Upper lobe of right lung (tissue), 1 donor: ENCODE measurements at regions not wholly inside any gene's neighbourhood (a gene's known extent, or its start where the extent isn't known, plus 50 kb on each side); places are given as distances from the start of the nearest gene placed in this dataset.
"Not testable (repeated sequence)": the region's sequence is repeated elsewhere in the genome, so short reads cannot be mapped to it uniquely, and the experiment has no call there.

Experiments used
- ATAC-seq: fragments of 200-7000 bp; cut with Tn5 transposase; one replicate; pipeline ENCODE4 v1.9.1; 2020; ENCODE audit warnings: mild to moderate bottlenecking, moderate library complexity
- DNase-seq: peaks from one replicate; pipeline ENCODE4 v3.0.0-alpha.2; 2020
- H3K27ac ChIP-seq: fragments of 200-600 bp; one replicate; pipeline ENCODE4 v1.8.0; 2022
- H3K27me3 ChIP-seq: fragments of 200-600 bp; one replicate; pipeline ENCODE4 v1.8.0; 2022; ENCODE audit warnings: mild to moderate bottlenecking
- H3K36me3 ChIP-seq: fragments of 200-600 bp; one replicate; pipeline ENCODE4 v1.8.0; 2022
- H3K4me1 ChIP-seq: fragments of 200-600 bp; one replicate; pipeline ENCODE4 v1.8.0; 2022
- H3K4me3 ChIP-seq: fragments of 200-600 bp; one replicate; pipeline ENCODE4 v1.8.0; 2022; ENCODE audit warnings: mild to moderate bottlenecking
- H3K9me3 ChIP-seq: fragments of 200-600 bp; one replicate; pipeline ENCODE4 v1.8.0; 2022
- intact Hi-C: fragments of 100-400 bp; cut with DNase I; formaldehyde crosslinking; loops from one replicate; pipeline ENCODE4 v1.11.0; 2022
- TF ChIP-seq, protein P1 (sequence below): fragments of 200-600 bp; IDR thresholded peaks from one replicate; pipeline ENCODE4 v1.8.0; 2022; ENCODE audit warnings: antibody characterized with exemption
- donor health status: DM: no; HTN: yes; CAD: no; lungs with severe emphysema.

GRCh38 chr4:108416831-108417230, 203.5 kb upstream of the RPL34 start:
- TF ChIP-seq, protein P1, sequence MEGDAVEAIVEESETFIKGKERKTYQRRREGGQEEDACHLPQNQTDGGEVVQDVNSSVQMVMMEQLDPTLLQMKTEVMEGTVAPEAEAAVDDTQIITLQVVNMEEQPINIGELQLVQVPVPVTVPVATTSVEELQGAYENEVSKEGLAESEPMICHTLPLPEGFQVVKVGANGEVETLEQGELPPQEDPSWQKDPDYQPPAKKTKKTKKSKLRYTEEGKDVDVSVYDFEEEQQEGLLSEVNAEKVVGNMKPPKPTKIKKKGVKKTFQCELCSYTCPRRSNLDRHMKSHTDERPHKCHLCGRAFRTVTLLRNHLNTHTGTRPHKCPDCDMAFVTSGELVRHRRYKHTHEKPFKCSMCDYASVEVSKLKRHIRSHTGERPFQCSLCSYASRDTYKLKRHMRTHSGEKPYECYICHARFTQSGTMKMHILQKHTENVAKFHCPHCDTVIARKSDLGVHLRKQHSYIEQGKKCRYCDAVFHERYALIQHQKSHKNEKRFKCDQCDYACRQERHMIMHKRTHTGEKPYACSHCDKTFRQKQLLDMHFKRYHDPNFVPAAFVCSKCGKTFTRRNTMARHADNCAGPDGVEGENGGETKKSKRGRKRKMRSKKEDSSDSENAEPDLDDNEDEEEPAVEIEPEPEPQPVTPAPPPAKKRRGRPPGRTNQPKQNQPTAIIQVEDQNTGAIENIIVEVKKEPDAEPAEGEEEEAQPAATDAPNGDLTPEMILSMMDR = no peak
- intact Hi-C loops = no loop called here
- DNase-seq (no peak), ATAC-seq (no peak)
- Histone ChIP-seq H3K9me3 (no peaks in the 10 kb centered on the region), H3K36me3 (no peaks in the 10 kb centered on the region), H3K4me3 (no peak overlapping the region), H3K27ac (no peak overlapping the region), H3K27me3 (no peaks in the 10 kb centered on the region), H3K4me1 (no peaks in the 10 kb centered on the region)

GRCh38 chr4:108415389-108415788, 205.0 kb upstream of the RPL34 start:
- no peaks in the 10 kb centered on the region for H3K36me3 ChIP-seq
- TF ChIP-seq, protein P1 = no peak
- no peaks in the 10 kb centered on the region for H3K4me1 ChIP-seq
- H3K4me3 ChIP-seq = no peak overlapping the region
- intact Hi-C loops = no loop called here
- no peaks in the 10 kb centered on the region for H3K27me3 ChIP-seq
- no peak for DNase-seq
- ATAC-seq = no peak
- no peaks in the 10 kb centered on the region for H3K9me3 ChIP-seq
- H3K27ac ChIP-seq = no peak overlapping the region

DNA sequence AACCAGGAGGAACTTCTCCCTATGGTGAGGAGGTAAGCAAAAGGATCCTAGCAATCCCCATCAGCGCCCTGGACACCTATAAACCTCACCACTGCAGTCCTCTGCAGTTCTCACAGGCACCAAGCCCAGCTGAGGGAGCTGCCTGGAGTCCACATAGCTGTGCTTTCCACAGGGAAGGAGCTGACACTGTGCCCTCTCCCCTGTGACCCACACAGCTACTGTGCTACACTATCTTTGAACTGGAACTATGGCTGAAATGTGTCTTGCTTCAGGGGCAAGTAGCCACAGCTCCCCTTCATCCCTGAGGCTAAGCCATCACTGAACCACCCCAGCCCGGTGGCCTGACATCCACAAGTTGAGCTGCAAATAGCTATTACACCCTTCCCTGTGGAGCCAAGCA, 208.5 kb upstream of the RPL34 start:
- TF ChIP-seq, protein P1 = no peak
- intact Hi-C loops = no loop called here
- DNase-seq (no peak), ATAC-seq (no peak)
- Histone ChIP-seq H3K4me3 (no peak overlapping the region), H3K9me3 (no peaks in the 10 kb centered on the region), H3K36me3 (no peaks in the 10 kb centered on the region), H3K4me1 (no peaks in the 10 kb centered on the region), H3K27me3 (no peaks in the 10 kb centered on the region), H3K27ac (no peak overlapping the region)

DNA sequence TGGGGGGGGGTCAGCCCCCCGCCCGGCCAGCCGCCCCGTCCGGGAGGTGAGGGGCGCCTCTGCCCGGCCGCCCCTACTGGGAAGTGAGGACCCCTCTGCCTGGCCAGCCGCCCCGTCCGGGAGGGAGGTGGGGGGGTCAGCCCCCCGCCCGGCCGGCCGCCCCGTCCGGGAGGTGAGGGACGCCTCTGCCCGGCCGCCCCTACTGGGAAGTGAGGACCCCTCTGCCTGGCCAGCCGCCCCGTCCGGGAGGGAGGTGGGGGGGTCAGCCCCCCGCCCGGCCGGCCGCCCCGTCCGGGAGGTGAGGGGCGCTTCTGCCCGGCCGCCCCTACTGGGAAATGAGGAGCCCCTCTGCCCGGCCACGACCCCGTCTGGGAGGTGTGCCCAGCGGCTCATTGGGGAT, 210.7 kb upstream of the RPL34 start:
- H3K4me3 ChIP-seq, ATAC-seq, H3K9me3 ChIP-seq, H3K27ac ChIP-seq, intact Hi-C loops, H3K4me1 ChIP-seq, H3K36me3 ChIP-seq, DNase-seq, H3K27me3 ChIP-seq: not testable (repeated sequence)

GRCh38 chr4:108405586-108405985, 214.8 kb upstream of the RPL34 start:
- intact Hi-C loops = no loop called here
- no peaks in the 10 kb centered on the region for H3K4me1 ChIP-seq
- H3K9me3 ChIP-seq = peaks cover 7% of the 10 kb centered on the region
- no peak overlapping the region for H3K4me3 ChIP-seq
- H3K36me3 ChIP-seq = no peaks in the 10 kb centered on the region
- DNase-seq (no peak), ATAC-seq (no peak)
- TF ChIP-seq, protein P1 = no peak
- H3K27me3 ChIP-seq = no peaks in the 10 kb centered on the region
- H3K27ac ChIP-seq = no peak overlapping the region

DNA sequence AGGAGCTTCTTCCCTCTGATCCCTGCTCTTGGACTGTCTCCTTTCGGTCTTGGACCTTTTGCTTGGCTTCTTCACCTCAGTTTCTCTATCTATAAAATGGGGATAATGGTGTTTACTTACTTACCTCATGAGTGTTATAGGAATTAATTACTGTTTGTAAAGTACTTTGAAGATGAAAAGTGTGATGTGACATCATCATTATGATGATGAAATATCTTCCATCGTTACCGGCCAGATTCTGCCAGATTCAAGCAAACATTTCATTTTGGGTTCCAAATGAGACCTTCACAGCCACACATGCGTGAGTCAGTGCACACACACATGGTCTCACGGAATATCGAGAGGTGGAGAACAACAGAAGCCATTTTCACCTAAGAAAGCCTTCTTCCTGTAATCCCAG, 220.1 kb upstream of the RPL34 start:
- TF ChIP-seq, protein P1 = no peak

More for the DNA sequence above, 220.1 kb upstream of the RPL34 start:
- no peak for DNase-seq
- Histone ChIP-seq H3K36me3 (no peaks in the 10 kb centered on the region), H3K4me1 (no peaks in the 10 kb centered on the region), H3K27ac (no peak overlapping the region), H3K4me3 (no peak overlapping the region), H3K27me3 (no peaks in the 10 kb centered on the region), H3K9me3 (no peaks in the 10 kb centered on the region)
- no peak for ATAC-seq
- intact Hi-C loops = no loop called here
